ENCODE measurements at regions not wholly inside any gene's neighbourhood (a gene's known extent, or its start where the extent isn't known, plus 50 kb on each side); places are given as distances from the start of the nearest gene placed in this dataset.

DNA sequence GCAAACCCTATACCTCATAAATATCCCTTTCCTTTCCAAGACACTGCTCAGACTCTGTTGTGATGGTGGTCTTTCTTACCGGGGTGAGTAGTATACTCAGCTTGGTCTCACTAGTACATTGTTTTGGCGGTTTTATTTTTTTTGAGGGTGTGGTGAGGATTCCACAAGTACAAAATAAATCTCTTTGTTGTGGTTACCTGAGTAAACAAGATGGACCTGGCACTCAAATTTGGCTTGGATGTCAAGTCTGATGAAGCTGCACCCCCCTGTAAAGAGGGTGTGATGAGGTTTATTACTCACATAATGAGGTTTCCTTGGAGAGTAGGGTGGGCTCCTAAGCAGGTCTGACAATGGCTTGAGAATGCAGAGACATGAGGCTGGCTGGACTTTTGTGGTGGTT is 68.2 kb upstream of the KCNJ6 start:
- no peak overlapping the region for H3K27ac ChIP-seq
- no peak for TF ChIP-seq CTCF (conservative IDR thresholded peaks at IDR 0.05)

GRCh38 chr21:37986000-37986399 is 69.7 kb upstream of the KCNJ6 start:
- peak overlapping the region; percentile 40; the same call in 1 of the 2 replicates for H3K27ac ChIP-seq
- no peak for TF ChIP-seq CTCF (conservative IDR thresholded peaks at IDR 0.05)

DNA sequence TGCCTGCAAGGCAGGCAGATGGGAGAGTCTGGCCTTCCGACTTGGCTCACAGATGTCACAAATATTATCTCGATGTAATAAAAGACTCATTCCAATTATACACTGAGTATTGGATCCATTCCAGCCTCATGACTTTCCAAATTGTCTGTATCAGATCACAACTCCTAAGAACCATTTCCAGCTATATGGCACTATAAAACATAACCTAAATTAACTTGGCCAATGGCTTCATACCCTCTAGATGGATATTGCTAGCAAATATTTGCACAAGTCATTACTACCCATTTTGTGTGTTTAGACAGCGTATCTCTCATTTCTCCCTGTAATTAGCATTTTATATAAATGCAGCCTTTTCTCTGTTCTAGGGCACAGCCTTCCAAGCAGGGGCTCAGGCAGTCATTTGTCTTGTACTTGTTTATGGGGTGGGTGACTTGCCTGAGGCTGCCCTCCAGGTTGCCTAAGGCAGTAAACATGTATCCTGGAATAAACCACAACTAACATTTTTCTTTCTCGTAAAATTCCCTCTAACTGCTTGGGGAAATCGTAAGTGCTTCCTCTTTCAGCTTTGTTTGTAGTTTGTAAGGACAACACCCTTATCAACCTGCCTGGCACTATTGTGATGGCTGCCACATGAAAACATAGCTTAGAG is 70.6 kb upstream of the KCNJ6 start:
- no peak for TF ChIP-seq CTCF (conservative IDR thresholded peaks at IDR 0.05)

DNA sequence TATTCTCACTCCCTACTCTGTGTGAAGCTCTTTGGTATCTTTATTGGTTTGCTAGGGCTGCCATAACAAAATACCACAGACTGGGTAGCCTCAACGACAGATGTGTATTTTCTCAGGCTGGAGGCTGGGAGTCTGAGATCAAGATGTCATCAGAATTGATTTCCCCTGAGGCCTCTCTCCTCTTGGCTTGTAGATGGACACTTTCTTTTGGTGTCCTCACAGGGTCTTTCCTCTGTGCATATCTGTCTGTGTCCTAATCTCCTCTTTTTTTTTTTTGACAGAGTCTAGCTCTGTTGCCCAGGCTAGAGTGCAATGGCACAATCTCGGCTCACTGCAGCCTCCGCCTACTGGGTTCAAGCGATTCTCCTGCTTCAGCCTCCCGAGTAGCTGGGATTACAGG is 71.4 kb upstream of the KCNJ6 start:
- peak overlapping the region; percentile 40; the same call in 1 of the 2 replicates for H3K27ac ChIP-seq
- TF ChIP-seq CTCF (conservative IDR thresholded peaks at IDR 0.05): no peak

More for the DNA sequence above, 70.6 kb upstream of the KCNJ6 start:
- peak overlapping the region; percentile 40 for H3K27ac ChIP-seq

GRCh38 chr21:37993071-37993470 is 76.8 kb upstream of the KCNJ6 start:
- no peak overlapping the region for H3K27ac ChIP-seq
- TF ChIP-seq CTCF (conservative IDR thresholded peaks at IDR 0.05): no peak

GRCh38 chr21:37994211-37994610 is 78.0 kb upstream of the KCNJ6 start:
- TF ChIP-seq CTCF (conservative IDR thresholded peaks at IDR 0.05): no peak
- no peak overlapping the region for H3K27ac ChIP-seq

DNA sequence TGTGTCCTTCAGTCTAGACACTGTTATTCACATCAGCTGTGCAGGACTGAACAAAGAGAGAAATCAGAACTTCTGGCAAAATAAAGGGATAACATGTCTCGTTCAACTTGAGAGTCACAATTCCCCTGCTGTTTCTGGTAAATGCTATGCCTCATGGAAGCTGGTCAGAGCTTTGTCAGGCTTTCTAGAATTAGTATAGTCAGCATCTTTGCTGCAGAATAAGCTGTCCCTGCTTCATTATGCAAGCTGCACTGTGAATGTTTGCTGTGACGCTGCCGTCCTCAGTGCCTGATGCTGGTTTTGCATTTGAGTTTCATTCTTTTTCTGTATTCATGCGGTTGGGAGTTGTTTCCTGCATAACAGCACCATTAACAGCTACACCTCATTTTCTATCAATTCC is 96.4 kb upstream of the KCNJ6 start:
- H3K27ac ChIP-seq: no peak overlapping the region
- no peak for TF ChIP-seq CTCF (conservative IDR thresholded peaks at IDR 0.05)
